Upper lobe of right lung (tissue), 1 donor: ENCODE measurements at regions not wholly inside any gene's neighbourhood (a gene's known extent, or its start where the extent isn't known, plus 50 kb on each side); places are given as distances from the start of the nearest gene placed in this dataset.

ENCODE experiments used
- ATAC-seq: fragments of 200-7000 bp; cut with Tn5 transposase; one replicate; pipeline ENCODE4 v1.9.1; 2020; ENCODE audit warnings: mild to moderate bottlenecking, moderate library complexity
- DNase-seq: peaks from one replicate; pipeline ENCODE4 v3.0.0-alpha.2; 2020
- H3K27ac ChIP-seq: fragments of 200-600 bp; one replicate; pipeline ENCODE4 v1.8.0; 2022
- H3K27me3 ChIP-seq: fragments of 200-600 bp; one replicate; pipeline ENCODE4 v1.8.0; 2022; ENCODE audit warnings: mild to moderate bottlenecking
- H3K36me3 ChIP-seq: fragments of 200-600 bp; one replicate; pipeline ENCODE4 v1.8.0; 2022
- H3K4me1 ChIP-seq: fragments of 200-600 bp; one replicate; pipeline ENCODE4 v1.8.0; 2022
- H3K4me3 ChIP-seq: fragments of 200-600 bp; one replicate; pipeline ENCODE4 v1.8.0; 2022; ENCODE audit warnings: mild to moderate bottlenecking
- H3K9me3 ChIP-seq: fragments of 200-600 bp; one replicate; pipeline ENCODE4 v1.8.0; 2022
- intact Hi-C: fragments of 100-400 bp; cut with DNase I; formaldehyde crosslinking; loops from one replicate; pipeline ENCODE4 v1.11.0; 2022
- TF ChIP-seq, protein P1 (sequence below): fragments of 200-600 bp; IDR thresholded peaks from one replicate; pipeline ENCODE4 v1.8.0; 2022; ENCODE audit warnings: antibody characterized with exemption
- donor health status: DM: no; HTN: yes; CAD: no; lungs with severe emphysema.

DNA sequence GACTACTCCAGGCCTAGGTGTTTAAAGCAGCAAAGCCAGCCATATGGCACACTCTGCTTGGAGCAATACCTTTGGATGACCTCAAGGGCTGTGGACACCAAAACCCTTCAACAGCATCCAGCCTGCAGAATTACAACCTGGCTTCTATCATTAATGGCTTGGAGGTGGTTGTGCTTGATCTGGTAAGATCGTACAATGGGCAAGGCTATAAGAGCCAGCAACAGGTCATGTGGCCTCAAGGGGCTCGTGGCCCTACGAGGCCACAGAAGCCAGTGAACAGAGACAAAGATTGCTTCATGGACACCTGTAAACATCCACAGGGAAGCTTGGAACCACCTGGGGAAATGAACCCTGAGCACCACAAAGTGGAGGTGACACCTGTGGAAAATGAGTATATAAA, 657.3 kb downstream of the BCL11B start:
- Histone ChIP-seq H3K9me3 (peaks cover 5% of the 10 kb centered on the region), H3K4me3 (no peak overlapping the region), H3K36me3 (no peaks in the 10 kb centered on the region), H3K27ac (no peak overlapping the region), H3K4me1 (no peaks in the 10 kb centered on the region), H3K27me3 (no peaks in the 10 kb centered on the region)
- DNase-seq: no peak
- TF ChIP-seq, protein P1, sequence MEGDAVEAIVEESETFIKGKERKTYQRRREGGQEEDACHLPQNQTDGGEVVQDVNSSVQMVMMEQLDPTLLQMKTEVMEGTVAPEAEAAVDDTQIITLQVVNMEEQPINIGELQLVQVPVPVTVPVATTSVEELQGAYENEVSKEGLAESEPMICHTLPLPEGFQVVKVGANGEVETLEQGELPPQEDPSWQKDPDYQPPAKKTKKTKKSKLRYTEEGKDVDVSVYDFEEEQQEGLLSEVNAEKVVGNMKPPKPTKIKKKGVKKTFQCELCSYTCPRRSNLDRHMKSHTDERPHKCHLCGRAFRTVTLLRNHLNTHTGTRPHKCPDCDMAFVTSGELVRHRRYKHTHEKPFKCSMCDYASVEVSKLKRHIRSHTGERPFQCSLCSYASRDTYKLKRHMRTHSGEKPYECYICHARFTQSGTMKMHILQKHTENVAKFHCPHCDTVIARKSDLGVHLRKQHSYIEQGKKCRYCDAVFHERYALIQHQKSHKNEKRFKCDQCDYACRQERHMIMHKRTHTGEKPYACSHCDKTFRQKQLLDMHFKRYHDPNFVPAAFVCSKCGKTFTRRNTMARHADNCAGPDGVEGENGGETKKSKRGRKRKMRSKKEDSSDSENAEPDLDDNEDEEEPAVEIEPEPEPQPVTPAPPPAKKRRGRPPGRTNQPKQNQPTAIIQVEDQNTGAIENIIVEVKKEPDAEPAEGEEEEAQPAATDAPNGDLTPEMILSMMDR: no peak
- ATAC-seq: no peak
- intact Hi-C loops: no loop called here

DNA sequence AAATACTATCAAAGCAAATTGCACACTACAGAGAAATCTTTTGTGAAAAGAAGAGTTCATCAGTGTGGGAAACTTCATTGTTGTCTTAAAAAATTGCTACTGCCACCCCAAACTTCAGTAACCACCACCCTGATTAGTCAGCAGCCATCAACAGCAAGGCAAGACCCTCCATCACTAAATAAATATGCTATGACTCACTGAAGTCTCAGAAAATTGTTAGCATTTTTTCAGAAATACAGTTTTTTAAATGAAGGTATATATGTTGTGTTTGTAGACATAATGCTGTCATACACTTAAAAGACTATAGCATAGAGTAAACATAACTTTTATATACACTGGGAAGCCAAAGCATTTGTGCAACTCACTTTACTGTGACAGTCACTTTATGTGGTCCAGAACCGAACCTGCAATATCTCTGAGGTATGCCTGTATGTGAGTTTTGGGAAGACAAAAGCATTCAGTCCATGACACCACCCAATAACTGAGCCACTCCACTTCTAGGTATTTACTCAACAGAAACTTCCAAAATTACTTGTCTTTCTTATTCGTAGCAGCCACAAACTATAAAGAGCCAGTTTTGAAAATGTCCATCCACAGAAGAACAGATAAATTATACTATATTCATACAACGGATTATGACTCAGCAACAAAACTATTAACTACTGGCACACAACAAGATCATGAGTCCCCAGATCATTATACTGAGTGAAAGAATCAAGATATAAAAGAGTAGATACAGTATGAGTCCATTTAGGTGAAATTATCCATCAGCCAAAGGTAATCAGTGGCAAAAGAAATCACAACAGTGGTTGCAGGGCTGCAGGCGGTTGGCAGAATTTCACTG, 649.6 kb downstream of the BCL11B start:
- TF ChIP-seq, protein P1: no peak

DNA sequence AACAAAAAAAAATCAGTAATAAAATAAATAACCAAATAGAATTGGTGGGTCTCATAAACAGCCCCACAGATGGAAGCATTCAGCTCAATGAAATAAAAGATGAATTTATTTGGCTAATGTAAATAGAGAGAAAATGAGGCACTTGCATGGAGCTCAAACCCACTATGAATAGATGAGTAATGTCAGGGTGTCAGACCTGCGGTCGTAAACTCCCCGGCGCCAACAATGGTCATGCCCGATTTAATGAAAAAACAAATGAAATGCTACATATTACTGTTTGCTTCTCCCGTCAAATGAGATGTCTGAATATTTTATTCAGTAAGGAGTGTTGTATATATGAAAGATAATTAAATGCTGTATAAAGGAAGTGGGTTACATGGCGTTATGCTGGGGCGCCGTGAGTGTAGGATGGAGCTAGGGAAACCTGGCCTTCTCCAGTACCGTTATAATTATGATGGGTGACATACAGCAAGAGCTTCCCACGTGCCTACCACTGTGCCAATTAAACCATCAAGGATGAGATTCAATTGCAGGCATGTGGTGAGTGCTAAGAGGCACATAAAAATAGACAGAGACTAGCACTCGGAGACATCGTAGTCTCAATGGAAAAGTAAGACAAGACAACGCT, 648.1 kb downstream of the BCL11B start:
- Histone ChIP-seq H3K27me3 (no peaks in the 10 kb centered on the region), H3K9me3 (no peaks in the 10 kb centered on the region), H3K27ac (no peak overlapping the region), H3K36me3 (no peaks in the 10 kb centered on the region), H3K4me1 (no peaks in the 10 kb centered on the region), H3K4me3 (no peak overlapping the region)
- intact Hi-C loops: no loop called here
- ATAC-seq: no peak
- TF ChIP-seq, protein P1: no peak
- DNase-seq: no peak

More for the DNA sequence above, 649.6 kb downstream of the BCL11B start:
- Histone ChIP-seq H3K4me1 (no peaks in the 10 kb centered on the region), H3K27ac (no peak overlapping the region), H3K36me3 (no peaks in the 10 kb centered on the region), H3K9me3 (peaks cover 5% of the 10 kb centered on the region), H3K27me3 (no peaks in the 10 kb centered on the region), H3K4me3 (no peak overlapping the region)
- DNase-seq (no peak), ATAC-seq (no peak)
- intact Hi-C loops: no loop called here

DNA sequence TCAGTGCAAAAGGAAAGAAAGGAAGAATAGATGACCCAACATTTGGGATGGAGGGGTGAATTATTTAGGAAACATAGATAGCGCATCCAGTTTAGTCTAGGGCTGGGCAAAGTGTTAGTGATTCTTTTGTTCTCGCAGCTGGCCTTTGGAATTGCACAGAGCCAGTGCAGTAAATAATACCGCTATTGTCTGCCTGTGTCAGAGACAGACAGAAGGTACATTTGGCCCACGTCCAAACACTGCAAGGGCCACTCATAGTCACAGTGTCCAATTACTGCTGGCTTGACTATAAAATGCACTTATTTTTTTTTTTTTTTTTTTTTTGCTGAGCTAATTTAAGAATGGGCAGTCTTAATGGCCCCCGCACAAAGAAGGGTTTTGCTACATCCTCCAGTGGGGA, 638.6 kb downstream of the BCL11B start:
- H3K4me3 ChIP-seq: no peak overlapping the region
- ATAC-seq (no peak), DNase-seq (no peak)
- no peaks in the 10 kb centered on the region for H3K36me3 ChIP-seq
- H3K4me1 ChIP-seq: no peaks in the 10 kb centered on the region
- no peaks in the 10 kb centered on the region for H3K27me3 ChIP-seq
- intact Hi-C loops: no loop called here
- H3K9me3 ChIP-seq: no peaks in the 10 kb centered on the region
- H3K27ac ChIP-seq: no peak overlapping the region
- TF ChIP-seq, protein P1: no peak

DNA sequence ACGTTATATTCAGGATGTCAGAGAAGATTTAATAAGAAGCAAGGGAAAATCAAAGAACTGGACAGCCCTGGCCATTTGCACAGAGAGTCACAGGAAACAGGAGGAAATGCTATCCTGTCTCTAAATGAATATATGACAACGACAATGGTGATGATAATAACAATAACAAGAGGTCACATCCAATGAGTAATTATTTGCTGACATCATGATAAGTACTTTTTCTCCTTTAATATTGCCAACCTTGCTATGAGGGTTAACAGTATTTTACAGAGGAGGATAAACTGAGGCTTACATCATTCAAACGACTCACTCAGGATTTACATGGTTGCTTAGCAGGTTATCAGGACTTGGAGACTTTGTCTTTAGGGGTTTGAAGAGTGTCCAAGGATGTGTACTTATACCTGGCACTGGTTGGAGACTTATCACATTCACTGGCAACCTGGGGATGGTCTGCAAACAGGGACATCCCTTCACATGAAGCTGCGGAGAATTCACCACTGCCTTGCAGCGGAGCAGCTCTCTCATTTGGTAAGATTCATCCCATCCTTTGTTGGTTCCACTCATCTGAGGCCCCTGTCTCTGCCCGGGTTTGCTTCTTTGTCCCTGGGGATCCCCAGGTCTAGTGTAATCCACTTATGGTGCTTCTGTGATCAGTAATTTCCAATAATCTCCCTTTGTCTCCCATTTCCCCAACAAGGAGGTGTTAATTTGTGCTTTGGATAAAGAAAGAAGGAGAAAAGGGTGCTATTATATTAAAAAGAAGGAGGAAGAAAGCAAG, 637.8 kb downstream of the BCL11B start:
- no peak for DNase-seq
- H3K36me3 ChIP-seq: no peaks in the 10 kb centered on the region
- H3K9me3 ChIP-seq: no peaks in the 10 kb centered on the region
- no peaks in the 10 kb centered on the region for H3K4me1 ChIP-seq
- H3K4me3 ChIP-seq: no peak overlapping the region
- intact Hi-C loops: no loop called here
- ATAC-seq: no peak
- no peak overlapping the region for H3K27ac ChIP-seq
- H3K27me3 ChIP-seq: no peaks in the 10 kb centered on the region
- TF ChIP-seq, protein P1: no peak
